SH-SY5Y (cell line): ENCODE measurements at regions not wholly inside any gene's neighbourhood (a gene's known extent, or its start where the extent isn't known, plus 50 kb on each side); places are given as distances from the start of the nearest gene placed in this dataset.

Experiments
- GATA2 ChIP-seq: IDR thresholded peaks from 2 replicates; pipeline ENCODE4 v1.6.1; 2011; ENCODE audit warnings: mild to moderate bottlenecking, low read depth, low read length
- GATA3 ChIP-seq: IDR thresholded peaks from 2 replicates; pipeline ENCODE4 v1.6.1; 2011; ENCODE audit warnings: low read depth, mild to moderate bottlenecking, low read length, moderate library complexity

DNA sequence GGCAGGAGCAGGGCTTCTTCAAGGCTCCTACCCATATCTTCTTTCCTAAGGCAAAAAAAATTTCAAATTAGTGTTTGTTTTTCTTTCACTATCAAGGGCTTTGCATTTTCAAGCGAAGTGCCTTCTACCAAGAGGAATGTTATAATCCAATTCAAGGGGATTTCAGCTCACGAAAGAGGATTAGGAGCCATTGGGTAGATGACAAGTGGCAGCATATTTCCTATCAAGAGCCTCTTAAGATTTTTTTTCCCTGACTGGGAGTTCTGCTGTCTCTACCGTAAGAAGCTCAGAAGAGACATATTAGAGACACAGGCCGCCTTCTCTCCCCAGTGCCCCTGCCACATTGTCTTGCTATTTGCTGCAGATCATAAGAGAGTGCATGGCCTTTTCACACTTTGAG is 55.9 kb upstream of the BMAL1 start:
- no peak for TF ChIP-seq GATA3
- no peak for TF ChIP-seq GATA2
